NCI-H128 (cell line): ENCODE measurements at regions not wholly inside any gene's neighbourhood (a gene's known extent, or its start where the extent isn't known, plus 50 kb on each side); places are given as distances from the start of the nearest gene placed in this dataset.
"Not testable (repeated sequence)": the region's sequence is repeated elsewhere in the genome, so short reads cannot be mapped to it uniquely, and the experiment has no call there.

Experiments used
- DNase-seq: peaks from one replicate; lab custom pipeline; 2025; ENCODE audit not compliant: unreplicated experiment; lab: John Stamatoyannopoulos, UW

- not testable (repeated sequence) for DNase-seq
Measured at GRCh38 chr14:105707723-105708151, 181.4 kb downstream of the TMEM121 start.

- DNase-seq, result not testable (repeated sequence)
Measured at GRCh38 chr14:105708251-105709134, 182.1 kb downstream of the TMEM121 start.

- no peak for DNase-seq
Measured at GRCh38 chr14:105709281-105710118, 183.1 kb downstream of the TMEM121 start.

GRCh38 chr14:105710119-105711043, 184.0 kb downstream of the TMEM121 start:
- no peak for DNase-seq

- DNase-seq, result no peak
Measured at GRCh38 chr14:105711044-105711620, 184.7 kb downstream of the TMEM121 start.

GRCh38 chr14:105711841-105712460, 185.6 kb downstream of the TMEM121 start:
- DNase-seq, result no peak

- not testable (repeated sequence) for DNase-seq
Measured at GRCh38 chr14:105712670-105713069, 186.3 kb downstream of the TMEM121 start.

- DNase-seq, result not testable (repeated sequence)
Measured at GRCh38 chr14:105713160-105713559, 186.8 kb downstream of the TMEM121 start.

GRCh38 chr14:105713836-105714235, 187.5 kb downstream of the TMEM121 start:
- DNase-seq, result not testable (repeated sequence)

GRCh38 chr14:105718787-105719186, 192.4 kb downstream of the TMEM121 start:
- DNase-seq, result not testable (repeated sequence)

- DNase-seq, result not testable (repeated sequence)
Measured at GRCh38 chr14:105720106-105720505, 193.7 kb downstream of the TMEM121 start.

GRCh38 chr14:105720852-105721601, 194.6 kb downstream of the TMEM121 start:
- DNase-seq, result not testable (repeated sequence)

GRCh38 chr14:105721602-105721970, 195.2 kb downstream of the TMEM121 start:
- not testable (repeated sequence) for DNase-seq

- DNase-seq, result not testable (repeated sequence)
Measured at GRCh38 chr14:105721996-105722709, 195.8 kb downstream of the TMEM121 start.

GRCh38 chr14:105723271-105723670, 196.9 kb downstream of the TMEM121 start:
- not testable (repeated sequence) for DNase-seq

GRCh38 chr14:105723776-105724175, 197.4 kb downstream of the TMEM121 start:
- not testable (repeated sequence) for DNase-seq

GRCh38 chr14:105729825-105730368, 203.5 kb downstream of the TMEM121 start:
- DNase-seq, result not testable (repeated sequence)

- DNase-seq, result not testable (repeated sequence)
Measured at GRCh38 chr14:105730731-105731130, 204.3 kb downstream of the TMEM121 start.
